ENCODE measurements at regions not wholly inside any gene's neighbourhood (a gene's known extent, or its start where the extent isn't known, plus 50 kb on each side); places are given as distances from the start of the nearest gene placed in this dataset.
"Not testable (repeated sequence)": the region's sequence is repeated elsewhere in the genome, so short reads cannot be mapped to it uniquely, and the experiment has no call there.

GRCh38 chr6:51200676-51201075 lies 382.0 kb downstream of the TFAP2B start:
- H3K36me3 Mint-ChIP-seq (ENCODE audit: insufficient read depth): no peaks in the 10 kb centered on the region
- no peaks in the 10 kb centered on the region for H3K4me1 Mint-ChIP-seq (ENCODE audit: low read depth)
- no peak overlapping the region for H3K4me3 Mint-ChIP-seq (ENCODE audit: low read depth)
- TF ChIP-seq CTCF (IDR thresholded peaks at IDR 0.05; ENCODE audit: unreplicated experiment): no peak
- H3K9me3 Mint-ChIP-seq (ENCODE audit: low read depth): no peaks in the 10 kb centered on the region
- DNase-seq (ENCODE audit: low spot score, unreplicated experiment): no peak
- H3K27ac Mint-ChIP-seq: no peak overlapping the region
- no peaks in the 10 kb centered on the region for H3K27me3 Mint-ChIP-seq

- not testable (repeated sequence) for H3K4me3 Mint-ChIP-seq (ENCODE audit: low read depth); DNase-seq (ENCODE audit: low spot score, unreplicated experiment); H3K9me3 Mint-ChIP-seq (ENCODE audit: low read depth); H3K36me3 Mint-ChIP-seq (ENCODE audit: insufficient read depth); H3K27ac Mint-ChIP-seq; H3K4me1 Mint-ChIP-seq (ENCODE audit: low read depth); H3K27me3 Mint-ChIP-seq
Measured at GRCh38 chr6:51202653-51203052, 384.0 kb downstream of the TFAP2B start.

- H3K9me3 Mint-ChIP-seq (ENCODE audit: low read depth): no peaks in the 10 kb centered on the region
- TF ChIP-seq CTCF (IDR thresholded peaks at IDR 0.05; ENCODE audit: unreplicated experiment): no peak
- DNase-seq (ENCODE audit: low spot score, unreplicated experiment): no peak
- H3K27me3 Mint-ChIP-seq: no peaks in the 10 kb centered on the region
- H3K4me1 Mint-ChIP-seq (ENCODE audit: low read depth): no peaks in the 10 kb centered on the region
- H3K36me3 Mint-ChIP-seq (ENCODE audit: insufficient read depth): no peaks in the 10 kb centered on the region
- no peak overlapping the region for H3K27ac Mint-ChIP-seq
- no peak overlapping the region for H3K4me3 Mint-ChIP-seq (ENCODE audit: low read depth)
Measured at GRCh38 chr6:51203504-51203903, 384.8 kb downstream of the TFAP2B start.

- not testable (repeated sequence) for DNase-seq (ENCODE audit: low spot score, unreplicated experiment); H3K36me3 Mint-ChIP-seq (ENCODE audit: insufficient read depth); H3K9me3 Mint-ChIP-seq (ENCODE audit: low read depth); H3K4me1 Mint-ChIP-seq (ENCODE audit: low read depth); H3K27me3 Mint-ChIP-seq; H3K4me3 Mint-ChIP-seq (ENCODE audit: low read depth); H3K27ac Mint-ChIP-seq
Measured at GRCh38 chr6:51206686-51207085, 388.0 kb downstream of the TFAP2B start.

GRCh38 chr6:51209651-51210050 lies 391.0 kb downstream of the TFAP2B start:
- H3K4me1 Mint-ChIP-seq (ENCODE audit: low read depth): peaks cover 5% of the 10 kb centered on the region
- TF ChIP-seq CTCF (IDR thresholded peaks at IDR 0.05; ENCODE audit: unreplicated experiment): no peak
- H3K27me3 Mint-ChIP-seq: peaks cover 19% of the 10 kb centered on the region
- no peak for DNase-seq (ENCODE audit: low spot score, unreplicated experiment)
- no peaks in the 10 kb centered on the region for H3K36me3 Mint-ChIP-seq (ENCODE audit: insufficient read depth)
- no peaks in the 10 kb centered on the region for H3K9me3 Mint-ChIP-seq (ENCODE audit: low read depth)
- no peak overlapping the region for H3K4me3 Mint-ChIP-seq (ENCODE audit: low read depth)
- H3K27ac Mint-ChIP-seq: no peak overlapping the region

- peak overlapping the region; percentile 49 for H3K4me3 Mint-ChIP-seq (ENCODE audit: low read depth)
- H3K27me3 Mint-ChIP-seq: peaks cover 35% of the 10 kb centered on the region
- H3K9me3 Mint-ChIP-seq (ENCODE audit: low read depth): no peaks in the 10 kb centered on the region
- peaks cover 5% of the 10 kb centered on the region for H3K4me1 Mint-ChIP-seq (ENCODE audit: low read depth)
- H3K27ac Mint-ChIP-seq: no peak overlapping the region
- no peak for TF ChIP-seq CTCF (IDR thresholded peaks at IDR 0.05; ENCODE audit: unreplicated experiment)
- no peaks in the 10 kb centered on the region for H3K36me3 Mint-ChIP-seq (ENCODE audit: insufficient read depth)
- no peak for DNase-seq (ENCODE audit: low spot score, unreplicated experiment)
Measured at GRCh38 chr6:51213811-51214210, 395.1 kb downstream of the TFAP2B start.
